Liver (tissue), 8 donors: ENCODE measurements at regions not wholly inside any gene's neighbourhood (a gene's known extent, or its start where the extent isn't known, plus 50 kb on each side); places are given as distances from the start of the nearest gene placed in this dataset.

ENCODE experiments used
- DNase-seq: peaks from one replicate; pipeline ENCODE4 v3.0.0-alpha.2; 2017; ENCODE audit warnings: low spot score
- H3K27ac ChIP-seq, 2 donors: one replicate each; pipeline ENCODE4 v1.7.0; 2013; ENCODE audit warnings: inconsistent platforms in 2 of 2, low read length in 2 of 2, control low read depth in 1 of 2, low read depth in 1 of 2, mild to moderate bottlenecking in 1 of 2
- H3K27me3 ChIP-seq, 4 donors: one replicate each; pipeline versions ENCODE4 v1.6.1 to v1.7.0; 2013; ENCODE audit warnings: low read length in 3 of 4, inconsistent platforms in 1 of 4, mild to moderate bottlenecking in 1 of 4, moderate library complexity in 1 of 4; ENCODE audit not compliant: control insufficient read depth in 4 of 4, insufficient read depth in 4 of 4
- H3K36me3 ChIP-seq, 4 donors: one replicate each; pipeline versions ENCODE4 v1.6.1 to v1.7.0; 2013; ENCODE audit warnings: low read length in 3 of 4, mild to moderate bottlenecking in 3 of 4, low read depth in 1 of 4, moderate library complexity in 1 of 4; ENCODE audit not compliant: control insufficient read depth in 4 of 4, insufficient read depth in 3 of 4
- H3K4me1 ChIP-seq, 4 donors: one replicate each; pipeline versions ENCODE4 v1.6.1 to v1.7.0; 2013; ENCODE audit warnings: low read length in 3 of 4, mild to moderate bottlenecking in 3 of 4, moderate library complexity in 1 of 4; ENCODE audit not compliant: control insufficient read depth in 4 of 4, insufficient read depth in 4 of 4
- H3K4me3 ChIP-seq, 3 donors: one replicate each; pipeline versions ENCODE4 v1.6.1 to v1.7.0; 2013; ENCODE audit warnings: low read length in 3 of 3, control low read depth in 1 of 3, low read depth in 1 of 3, mild to moderate bottlenecking in 1 of 3
- H3K9ac ChIP-seq, 2 donors: one replicate each; pipeline ENCODE4 v1.7.0; 2013; ENCODE audit warnings: low read length in 2 of 2, mild to moderate bottlenecking in 2 of 2, moderate library complexity in 2 of 2, control low read depth in 1 of 2, low read depth in 1 of 2
- H3K9me3 ChIP-seq, 4 donors: one replicate each; pipeline versions ENCODE4 v1.6.1 to v1.7.0; 2013; ENCODE audit warnings: low read length in 3 of 4; ENCODE audit not compliant: control insufficient read depth in 4 of 4
- CTCF ChIP-seq: fragments of 150-350 bp; IDR thresholded peaks from 2 replicates; pipeline ENCODE4 v1.5.1; 2017; ENCODE audit warnings: improper control_type of control experiment, low read depth, low read length; ENCODE audit not compliant: missing input control
- EGR1 ChIP-seq, 2 donors: IDR thresholded peaks; 2 replicates each; pipeline ENCODE4 v1.6.1; 2016 to 2018; ENCODE audit warnings: antibody characterized with exemption in 2 of 2, low read depth in 2 of 2
- FOXA1 ChIP-seq: IDR thresholded peaks from 2 replicates; pipeline ENCODE4 v1.6.1; 2016; ENCODE audit warnings: antibody characterized with exemption
- FOXA2 ChIP-seq: IDR thresholded peaks from 2 replicates; pipeline ENCODE4 v1.6.1; 2016; ENCODE audit warnings: antibody characterized with exemption
- GABPA ChIP-seq, 2 donors: IDR thresholded peaks in 1 of 2; conservative IDR thresholded peaks in 1 of 2; 2 replicates each; pipeline ENCODE4 v1.6.1; 2016; ENCODE audit warnings: antibody characterized with exemption in 2 of 2, mild to moderate bottlenecking in 1 of 2, moderate library complexity in 1 of 2
- HNF4A ChIP-seq, 2 donors: conservative IDR thresholded peaks; 2 replicates each; pipeline ENCODE4 v1.6.1; 2016; ENCODE audit warnings: antibody characterized with exemption in 2 of 2, mild to moderate bottlenecking in 2 of 2
- HNF4G ChIP-seq: IDR thresholded peaks from 2 replicates; pipeline ENCODE4 v1.6.1; 2016; ENCODE audit warnings: antibody characterized with exemption
- JUND ChIP-seq, 2 donors: IDR thresholded peaks; 2 replicates each; pipeline ENCODE4 v1.6.1; 2016; ENCODE audit warnings: antibody characterized with exemption in 2 of 2
- MAX ChIP-seq: IDR thresholded peaks from 2 replicates; pipeline ENCODE4 v1.6.1; 2016; ENCODE audit warnings: antibody characterized with exemption
- NR2F2 ChIP-seq: IDR thresholded peaks from 2 replicates; pipeline ENCODE4 v1.6.1; 2016; ENCODE audit warnings: antibody characterized with exemption
- RAD21 ChIP-seq, 2 donors: IDR thresholded peaks; 2 replicates each; pipeline ENCODE4 v1.6.1; 2016; ENCODE audit warnings: antibody characterized with exemption in 2 of 2, mild to moderate bottlenecking in 2 of 2
- REST ChIP-seq: IDR thresholded peaks from 2 replicates; pipeline ENCODE4 v1.6.1; 2016; ENCODE audit warnings: antibody characterized with exemption, mild to moderate bottlenecking
- RXRA ChIP-seq, 2 donors: IDR thresholded peaks; 2 replicates each; pipeline ENCODE4 v1.6.1; 2017 to 2018; ENCODE audit warnings: antibody characterized with exemption in 2 of 2, mild to moderate bottlenecking in 1 of 2
- SP1 ChIP-seq: IDR thresholded peaks from 2 replicates; pipeline ENCODE4 v1.6.1; 2018; ENCODE audit warnings: antibody characterized with exemption, mild to moderate bottlenecking
- TAF1 ChIP-seq: conservative IDR thresholded peaks from 2 replicates; pipeline ENCODE4 v1.6.1; 2016; ENCODE audit warnings: antibody characterized with exemption, mild to moderate bottlenecking
- YY1 ChIP-seq: IDR thresholded peaks from 2 replicates; pipeline ENCODE4 v1.6.1; 2016; ENCODE audit warnings: antibody characterized with exemption, mild to moderate bottlenecking
- ZBTB33 ChIP-seq: IDR thresholded peaks from 2 replicates; pipeline ENCODE4 v1.6.1; 2016; ENCODE audit warnings: antibody characterized with exemption
- WGBS: extraction: QIAGEN DNeasy Blood & Tissue Kit; methylation state at CpG from one replicate; pipeline ENCODE4 v1.1.7; 2013; 5-methylcytosine and 5-hydroxymethylcytosine counted together
- TF ChIP-seq, protein P1 (sequence below): IDR thresholded peaks from 2 replicates; pipeline ENCODE4 v1.6.1; 2016; ENCODE audit warnings: antibody characterized with exemption
- donor health status: healthy.
- donor health status: healthy.
- donor health status: healthy.
- donor health status: healthy.
- donor health status: healthy.

- peaks cover 0 to 3% (median 0%) of the 10 kb centered on the region in 4 donors for H3K4me1 ChIP-seq
- no peak overlapping the region for H3K9ac ChIP-seq
- no peak overlapping the region for H3K4me3 ChIP-seq
- DNase-seq = no peak
- TF ChIP-seq TAF1 (no peak), FOXA2 (no peak), HNF4A (conservative IDR thresholded peaks at IDR 0.05) (no peak), RAD21 (IDR thresholded peaks at IDR 0.05) (no peak), NR2F2 (no peak), MAX (no peak), EGR1 (IDR thresholded peaks at IDR 0.05; ENCODE audit: low read depth in 2 of 2) (no peak), CTCF (no peak), FOXA1 (no peak)
- TF ChIP-seq, protein P1, sequence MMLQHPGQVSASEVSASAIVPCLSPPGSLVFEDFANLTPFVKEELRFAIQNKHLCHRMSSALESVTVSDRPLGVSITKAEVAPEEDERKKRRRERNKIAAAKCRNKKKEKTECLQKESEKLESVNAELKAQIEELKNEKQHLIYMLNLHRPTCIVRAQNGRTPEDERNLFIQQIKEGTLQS = no peak
- no peaks in the 10 kb centered on the region for H3K27me3 ChIP-seq
- H3K9me3 ChIP-seq = no peaks in the 10 kb centered on the region
- 93% methylated on average over 11 of the region's 11 CpGs for WGBS
- H3K27ac ChIP-seq = no peak overlapping the region
- peaks cover 0 to 1% (median 0%) of the 10 kb centered on the region in 4 donors for H3K36me3 ChIP-seq
Observed at GRCh38 chr7:64916-65341, 127.4 kb upstream of the FAM20C start.

DNA sequence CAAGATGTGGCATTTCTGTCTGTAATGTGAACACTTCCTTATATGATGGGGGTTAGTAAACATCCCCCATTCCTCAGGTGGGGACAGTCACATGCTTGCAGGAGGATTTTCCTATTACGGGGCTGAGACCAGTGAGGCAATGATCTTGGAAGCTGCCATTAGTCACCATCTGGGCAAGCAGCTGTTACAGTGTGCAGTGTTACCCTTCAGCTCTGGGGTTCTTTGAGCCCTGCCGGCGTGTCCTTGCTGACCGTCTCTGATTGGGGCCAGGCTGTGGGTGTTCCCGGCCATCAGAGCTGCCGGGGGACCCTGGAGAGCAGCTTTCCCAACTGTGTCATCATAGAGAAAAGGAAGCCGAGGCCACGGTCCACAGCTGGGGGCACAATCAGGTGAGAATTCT, 126.8 kb upstream of the FAM20C start:
- H3K4me1 ChIP-seq = peaks cover 0 to 3% (median 0%) of the 10 kb centered on the region in 4 donors
- TF ChIP-seq, protein P1 = no peak
- TF ChIP-seq TAF1 (no peak), RXRA (IDR thresholded peaks at IDR 0.05) (no peak), CTCF (no peak), GABPA (IDR thresholded peaks at IDR 0.05 in 1 of 2, conservative IDR thresholded peaks at IDR 0.05 in 1 of 2) (no peak), NR2F2 (no peak), RAD21 (IDR thresholded peaks at IDR 0.05) (no peak), JUND (IDR thresholded peaks at IDR 0.05) (no peak), HNF4G (no peak), REST (no peak), SP1 (no peak), YY1 (no peak), HNF4A (conservative IDR thresholded peaks at IDR 0.05) (no peak), FOXA2 (no peak), EGR1 (IDR thresholded peaks at IDR 0.05; ENCODE audit: low read depth in 2 of 2) (no peak), ZBTB33 (no peak), MAX (no peak), FOXA1 (no peak)
- H3K9ac ChIP-seq = no peak overlapping the region
- H3K9me3 ChIP-seq = no peaks in the 10 kb centered on the region
- H3K27me3 ChIP-seq = no peaks in the 10 kb centered on the region
- peaks cover 0 to 1% (median 0%) of the 10 kb centered on the region in 4 donors for H3K36me3 ChIP-seq
- no peak for DNase-seq
- H3K4me3 ChIP-seq = no peak overlapping the region
- H3K27ac ChIP-seq = no peak overlapping the region
- 87% methylated on average over 8 of the region's 8 CpGs for WGBS
